IPS-20b (cell line): ENCODE measurements at regions not wholly inside any gene's neighbourhood (a gene's known extent, or its start where the extent isn't known, plus 50 kb on each side); places are given as distances from the start of the nearest gene placed in this dataset.
"Not testable (repeated sequence)": the region's sequence is repeated elsewhere in the genome, so short reads cannot be mapped to it uniquely, and the experiment has no call there.

ENCODE experiments used
- H3K27ac ChIP-seq: one replicate; pipeline ENCODE4 v1.5.1; 2013; ENCODE audit warnings: low read length
- H3K27me3 ChIP-seq: 2 replicates; pipeline ENCODE4 v1.6.1; 2013; ENCODE audit warnings: mild to moderate bottlenecking, low read length, inconsistent platforms; ENCODE audit not compliant: insufficient read depth
- H3K36me3 ChIP-seq: 2 replicates; pipeline ENCODE4 v1.6.1; 2013; ENCODE audit warnings: low read depth, mild to moderate bottlenecking, inconsistent platforms, low read length, moderate library complexity; ENCODE audit not compliant: insufficient read depth
- H3K4me1 ChIP-seq: 2 replicates; pipeline ENCODE4 v1.6.1; 2013; ENCODE audit warnings: mild to moderate bottlenecking, control low read depth, inconsistent platforms, low read length, moderate library complexity; ENCODE audit not compliant: insufficient read depth
- H3K4me3 ChIP-seq: 2 replicates; pipeline ENCODE4 v1.5.1; 2013; ENCODE audit warnings: mild to moderate bottlenecking, low read length, inconsistent platforms
- H3K9ac ChIP-seq: 2 replicates; pipeline ENCODE4 v1.6.1; 2013; ENCODE audit warnings: low read depth, mild to moderate bottlenecking, inconsistent platforms, low read length, moderate library complexity
- H3K9me3 ChIP-seq: 2 replicates; pipeline ENCODE4 v1.6.1; 2013; ENCODE audit warnings: mild to moderate bottlenecking, low read depth, low read length, inconsistent platforms; ENCODE audit not compliant: insufficient read depth

- Histone ChIP-seq H3K4me1 (peaks cover 14% of the 10 kb centered on the region; the same call in 1 of the 2 replicates), H3K9ac (peak overlapping the region; percentile 60; the same call in 1 of the 2 replicates), H3K4me3 (peak overlapping the region; percentile 50; the same call in 1 of the 2 replicates), H3K27ac (peak overlapping the region; percentile 62), H3K9me3 (peaks cover 23% of the 10 kb centered on the region; the same call in 1 of the 2 replicates)
- H3K36me3 ChIP-seq, H3K27me3 ChIP-seq: not testable (repeated sequence)
Measured at GRCh38 chr4:55281118-55281683, 64.8 kb upstream of the SRD5A3 start.

GRCh38 chr4:55284331-55284730, 61.7 kb upstream of the SRD5A3 start:
- H3K36me3 ChIP-seq: no peaks in the 10 kb centered on the region
- no peak overlapping the region for H3K27ac ChIP-seq
- no peaks in the 10 kb centered on the region for H3K27me3 ChIP-seq
- no peak overlapping the region for H3K4me3 ChIP-seq
- peaks cover 23% of the 10 kb centered on the region; the same call in 1 of the 2 replicates for H3K9me3 ChIP-seq
- H3K9ac ChIP-seq: no peak overlapping the region
- H3K4me1 ChIP-seq: peaks cover 8% of the 10 kb centered on the region; the same call in 1 of the 2 replicates

- Histone ChIP-seq H3K9me3 (no peaks in the 10 kb centered on the region), H3K4me3 (no peak overlapping the region), H3K9ac (no peak overlapping the region), H3K27ac (no peak overlapping the region), H3K27me3 (no peaks in the 10 kb centered on the region), H3K4me1 (no peaks in the 10 kb centered on the region), H3K36me3 (no peaks in the 10 kb centered on the region)
Measured at GRCh38 chr4:55291227-55291640, 54.8 kb upstream of the SRD5A3 start.

GRCh38 chr4:55296096-55296495, 49.9 kb upstream of the SRD5A3 start:
- Histone ChIP-seq H3K9ac (no peak overlapping the region), H3K27ac (no peak overlapping the region), H3K27me3 (no peaks in the 10 kb centered on the region), H3K4me3 (no peak overlapping the region), H3K9me3 (peaks cover 15% of the 10 kb centered on the region), H3K36me3 (no peaks in the 10 kb centered on the region), H3K4me1 (no peaks in the 10 kb centered on the region)
